ENCODE measurements at regions not wholly inside any gene's neighbourhood (a gene's known extent, or its start where the extent isn't known, plus 50 kb on each side); places are given as distances from the start of the nearest gene placed in this dataset.

DNA sequence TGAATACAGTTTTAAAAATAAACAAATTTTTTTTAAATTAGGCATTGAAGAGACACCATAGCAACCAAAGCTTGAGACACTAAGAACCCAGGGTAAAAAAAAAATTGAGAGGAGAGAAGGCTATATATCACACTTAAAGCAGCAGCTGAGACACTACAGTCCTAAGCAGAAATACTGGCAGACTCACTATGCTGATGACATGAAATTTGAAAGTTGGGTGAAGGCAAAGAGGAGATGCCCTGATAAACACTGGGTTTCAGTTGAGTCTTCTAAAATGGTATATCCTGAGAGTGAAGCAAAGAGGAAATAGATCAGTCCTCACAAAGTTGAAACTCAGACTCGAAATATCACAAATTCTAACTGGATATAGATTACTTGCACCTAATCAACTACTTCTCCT is 419.9 kb upstream of the CDH9 start:
- TF ChIP-seq, protein P1, sequence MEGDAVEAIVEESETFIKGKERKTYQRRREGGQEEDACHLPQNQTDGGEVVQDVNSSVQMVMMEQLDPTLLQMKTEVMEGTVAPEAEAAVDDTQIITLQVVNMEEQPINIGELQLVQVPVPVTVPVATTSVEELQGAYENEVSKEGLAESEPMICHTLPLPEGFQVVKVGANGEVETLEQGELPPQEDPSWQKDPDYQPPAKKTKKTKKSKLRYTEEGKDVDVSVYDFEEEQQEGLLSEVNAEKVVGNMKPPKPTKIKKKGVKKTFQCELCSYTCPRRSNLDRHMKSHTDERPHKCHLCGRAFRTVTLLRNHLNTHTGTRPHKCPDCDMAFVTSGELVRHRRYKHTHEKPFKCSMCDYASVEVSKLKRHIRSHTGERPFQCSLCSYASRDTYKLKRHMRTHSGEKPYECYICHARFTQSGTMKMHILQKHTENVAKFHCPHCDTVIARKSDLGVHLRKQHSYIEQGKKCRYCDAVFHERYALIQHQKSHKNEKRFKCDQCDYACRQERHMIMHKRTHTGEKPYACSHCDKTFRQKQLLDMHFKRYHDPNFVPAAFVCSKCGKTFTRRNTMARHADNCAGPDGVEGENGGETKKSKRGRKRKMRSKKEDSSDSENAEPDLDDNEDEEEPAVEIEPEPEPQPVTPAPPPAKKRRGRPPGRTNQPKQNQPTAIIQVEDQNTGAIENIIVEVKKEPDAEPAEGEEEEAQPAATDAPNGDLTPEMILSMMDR (IDR thresholded peaks at IDR 0.05), result no peak

DNA sequence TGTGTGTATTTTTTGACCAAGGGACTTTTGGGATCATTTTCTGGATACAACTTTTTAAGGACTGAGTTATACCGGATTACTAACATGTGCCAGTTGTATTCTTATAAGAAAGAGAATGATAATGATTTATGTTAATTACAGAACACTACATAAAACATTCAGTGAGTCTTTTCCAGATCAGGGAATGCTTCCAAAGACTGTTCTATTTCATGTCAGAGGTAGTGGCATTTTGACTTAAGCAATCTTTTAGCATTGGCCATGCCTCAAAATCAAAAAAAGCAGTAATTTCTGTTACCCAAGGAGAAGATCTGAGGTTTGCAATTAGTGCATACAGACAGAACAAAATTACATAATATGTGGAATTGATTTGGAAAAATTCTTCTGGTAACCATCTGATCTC is 413.0 kb upstream of the CDH9 start:
- TF ChIP-seq, protein P1 (IDR thresholded peaks at IDR 0.05), result no peak

DNA sequence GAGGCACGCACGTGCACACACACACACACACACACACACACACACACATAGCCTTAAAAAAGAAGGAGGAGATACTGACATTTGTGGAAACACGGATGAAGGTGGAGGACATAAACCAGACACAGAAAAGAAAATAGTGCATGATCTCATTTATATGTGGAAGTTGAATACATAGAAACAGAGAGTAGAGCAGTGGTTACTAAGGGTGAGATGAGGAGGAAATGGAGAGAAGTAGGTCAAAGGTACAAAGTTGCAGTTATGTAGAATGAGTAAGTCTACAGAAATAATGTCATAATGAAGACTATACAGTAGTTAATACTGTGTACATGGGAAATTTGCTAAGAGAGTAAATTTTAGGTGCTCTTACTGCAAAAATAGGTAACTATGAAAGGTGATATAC is 412.2 kb upstream of the CDH9 start:
- TF ChIP-seq, protein P1 (IDR thresholded peaks at IDR 0.05), result no peak

DNA sequence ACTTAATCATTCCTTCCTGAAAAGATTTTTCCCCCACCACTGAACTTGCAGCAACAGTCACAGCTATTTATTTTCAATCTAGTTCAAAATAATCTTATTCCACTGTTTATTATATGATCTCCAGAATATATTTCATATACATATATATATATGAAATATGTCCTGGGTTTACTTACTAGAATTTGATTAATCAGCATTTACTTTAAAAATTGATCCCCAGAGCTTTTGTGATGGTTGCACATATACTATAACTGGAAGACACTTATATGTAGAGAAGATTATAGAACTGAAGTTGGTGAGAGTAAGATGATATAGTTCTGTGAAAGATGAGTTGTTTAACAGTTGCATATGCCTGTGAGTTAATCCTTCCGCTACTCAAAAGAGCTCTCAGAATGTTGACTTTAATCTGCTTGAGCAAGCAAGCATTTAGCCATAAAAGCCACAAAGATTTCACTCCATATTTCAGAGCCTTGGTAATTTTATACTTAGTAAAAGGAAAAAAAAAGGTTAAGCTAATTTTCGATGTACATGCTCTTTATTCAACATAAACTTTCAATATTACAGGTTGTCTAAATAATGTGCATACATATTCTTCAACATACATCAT is 399.3 kb upstream of the CDH9 start:
- TF ChIP-seq, protein P1 (IDR thresholded peaks at IDR 0.05), result no peak

DNA sequence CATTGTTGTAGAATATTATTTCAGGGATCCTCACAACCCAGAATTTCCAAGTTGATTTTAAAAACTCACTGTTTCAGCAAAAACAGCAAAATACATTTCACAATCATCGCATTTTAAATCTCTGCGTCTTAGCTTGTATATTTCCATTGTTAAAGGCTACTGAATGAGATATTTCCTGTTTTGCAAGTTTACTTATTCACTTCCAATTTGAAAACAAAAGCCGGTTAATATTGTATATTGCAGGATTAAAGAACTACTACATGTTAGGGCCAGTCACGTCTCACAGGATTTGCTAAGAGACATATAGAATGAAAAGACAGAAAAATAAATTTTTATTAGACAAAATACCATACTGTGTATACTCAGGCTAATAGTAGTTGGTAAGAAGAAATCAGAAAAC is 395.9 kb upstream of the CDH9 start:
- TF ChIP-seq, protein P1 (IDR thresholded peaks at IDR 0.05), result no peak

DNA sequence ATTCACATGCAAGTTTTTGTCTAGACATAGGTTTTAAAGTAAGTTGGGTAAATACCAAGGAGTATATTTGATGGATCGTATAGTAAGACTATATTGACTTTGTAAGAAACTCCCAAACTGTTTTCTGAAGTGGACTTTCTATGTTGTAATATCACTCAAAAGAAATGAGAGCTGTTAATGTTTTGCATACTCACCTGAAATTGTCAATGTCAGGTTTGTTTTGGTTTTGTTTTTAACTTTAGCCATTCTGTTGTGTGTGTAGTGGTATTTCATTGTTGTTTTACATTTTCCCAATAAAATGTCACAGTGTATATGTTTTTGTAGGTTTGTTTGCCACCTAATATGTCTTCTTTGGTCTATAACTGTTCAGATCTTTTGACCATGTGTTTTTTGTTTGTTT is 375.7 kb upstream of the CDH9 start:
- TF ChIP-seq, protein P1 (IDR thresholded peaks at IDR 0.05), result no peak

DNA sequence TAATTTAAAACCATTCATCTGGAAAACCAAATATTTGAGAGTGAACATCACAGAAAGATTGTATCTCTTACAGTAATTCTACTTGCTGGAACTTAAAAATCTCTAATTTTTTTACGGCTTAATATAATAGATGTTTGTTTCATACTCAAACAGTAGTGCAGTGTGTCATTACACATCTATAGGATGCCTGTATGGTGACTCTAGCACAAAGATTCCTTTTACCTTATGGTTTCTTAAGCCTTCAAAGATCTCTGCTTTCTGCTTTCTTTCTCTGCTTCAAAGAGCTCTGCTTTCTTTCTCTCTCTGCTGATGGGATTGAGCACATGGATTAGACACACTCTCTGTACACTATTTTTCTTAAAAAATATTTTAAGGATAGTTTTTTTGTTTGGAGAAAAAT is 374.0 kb upstream of the CDH9 start:
- TF ChIP-seq, protein P1 (IDR thresholded peaks at IDR 0.05), result no peak

DNA sequence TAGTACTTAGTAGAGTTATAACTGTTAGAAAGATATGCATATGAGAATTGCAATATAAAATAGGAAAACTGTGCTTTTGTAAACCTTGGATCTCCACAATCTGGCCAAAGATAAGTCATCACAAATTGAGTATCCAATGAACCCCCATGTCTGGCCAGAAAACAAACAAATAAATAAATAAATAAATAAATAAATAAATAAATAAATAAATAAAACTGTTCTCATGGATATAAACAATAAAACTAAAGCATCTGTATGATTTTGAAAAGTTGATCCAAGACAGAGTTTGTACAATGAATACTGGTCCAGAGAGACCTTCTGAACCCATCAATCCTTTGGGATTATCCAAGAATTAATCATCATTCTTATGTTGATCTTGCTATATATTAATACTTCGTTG is 367.6 kb upstream of the CDH9 start:
- TF ChIP-seq, protein P1 (IDR thresholded peaks at IDR 0.05), result no peak
